Esophagus squamous epithelium (tissue), 5 donors: ENCODE measurements at regions not wholly inside any gene's neighbourhood (a gene's known extent, or its start where the extent isn't known, plus 50 kb on each side); places are given as distances from the start of the nearest gene placed in this dataset.

ENCODE experiments used
- DNase-seq: peaks from one replicate; lab custom pipeline; 2025; lab: John Stamatoyannopoulos, UW
- H3K27ac ChIP-seq, 4 donors: fragments of 200-600 bp; sonication (generic); one replicate each; pipeline ENCODE4 v1.5.1; 2016 to 2019; ENCODE audit warnings: mild to moderate bottlenecking in 1 of 4
- H3K27me3 ChIP-seq, 4 donors: fragments of 200-600 bp; sonication (generic); 1 replicate in 3 of 4; 2 replicates in 1 of 4; pipeline versions ENCODE4 v1.5.1 to v1.6.0; 2017 to 2021; ENCODE audit warnings: antibody characterized with exemption in 1 of 4
- H3K36me3 ChIP-seq, 3 donors: fragments of 200-600 bp; sonication (generic); one replicate each; pipeline ENCODE4 v1.5.1; 2016 to 2019
- H3K4me1 ChIP-seq, 3 donors: fragments of 200-600 bp; sonication (generic); one replicate each; pipeline ENCODE4 v1.5.1; 2017 to 2019
- H3K4me3 ChIP-seq, 4 donors: fragments of 200-600 bp; sonication (generic); 1 replicate in 3 of 4; 2 replicates in 1 of 4; pipeline ENCODE4 v1.5.1; 2016 to 2019; ENCODE audit warnings: mild to moderate bottlenecking in 2 of 4, moderate library complexity in 1 of 4
- H3K9me3 ChIP-seq, 3 donors: fragments of 200-600 bp; sonication (generic); one replicate each; pipeline ENCODE4 v1.5.1; 2016 to 2019
- CTCF ChIP-seq, 6 experiments: fragments of 450-650 bp in 4 of 6; fragments of 200-600 bp in 2 of 6; sonication (generic) in 2 of 6; IDR thresholded peaks; one replicate each; pipeline ENCODE4 v1.5.1; 2016 to 2019; ENCODE audit warnings: antibody characterized with exemption in 6 of 6, mild to moderate bottlenecking in 4 of 6, moderate library complexity in 4 of 6
- POLR2A ChIP-seq, 4 donors: fragments of 450-650 bp; IDR thresholded peaks; one replicate each; pipeline ENCODE4 v1.6.1; 2017; ENCODE audit warnings: antibody characterized with exemption in 4 of 4, mild to moderate bottlenecking in 4 of 4, moderate library complexity in 3 of 4
- WGBS, 2 donors: methylation state at CpG; one replicate each; pipeline ENCODE4 v1.1.5; 2018; 5-methylcytosine and 5-hydroxymethylcytosine counted together
- intact Hi-C: fragments of 100-400 bp; cut with DNase I; formaldehyde crosslinking; loops from one replicate; pipeline ENCODE4 v1.15.0; 2022
- donor health status: DM: yes; HTN: yes; CAD: no.

DNA sequence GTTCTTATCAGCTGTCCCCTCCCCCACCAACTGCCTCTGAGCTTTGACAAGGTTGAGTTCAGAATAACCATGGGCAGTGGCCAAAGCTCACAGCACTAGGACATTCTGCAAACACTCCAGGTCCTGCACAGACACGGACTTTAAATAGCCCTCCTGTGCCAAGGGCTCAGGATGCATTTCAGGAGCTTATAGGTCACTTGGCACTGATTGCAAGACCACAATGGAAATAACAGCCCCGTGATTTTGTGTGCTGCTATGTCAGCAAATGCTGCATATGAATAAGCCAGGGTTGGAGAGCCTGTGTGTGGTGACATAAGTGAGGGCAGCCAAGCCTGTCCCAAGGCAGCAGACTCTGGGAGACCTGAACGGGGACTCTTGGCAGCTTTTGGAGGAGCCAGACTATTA lies 150.7 kb downstream of the DMRT2 start:
- intact Hi-C loops, result no loop called here
- TF ChIP-seq POLR2A (IDR thresholded peaks at IDR 0.05) (no peak), CTCF (IDR thresholded peaks at IDR 0.05) (no peak)
- no peak for DNase-seq

DNA sequence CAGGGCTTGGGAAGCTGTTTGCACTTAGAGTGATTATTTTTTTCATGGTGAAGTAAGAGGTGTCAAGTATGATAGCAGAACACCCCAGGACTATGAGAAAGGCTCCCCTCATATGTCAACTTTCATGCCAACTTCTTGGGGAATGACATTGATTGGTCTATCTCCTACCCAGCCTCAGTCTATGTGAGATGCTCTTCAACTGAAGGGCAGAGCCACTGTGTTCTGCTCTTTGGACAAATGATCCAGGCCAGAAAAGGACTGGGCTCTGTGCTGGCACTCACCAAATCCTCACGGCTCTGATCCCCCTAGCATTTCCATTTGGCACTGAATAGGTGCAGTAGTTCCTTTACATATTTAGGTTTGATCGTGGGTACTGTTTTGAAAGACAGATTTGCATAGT lies 151.1 kb downstream of the DMRT2 start:
- no peaks in the 10 kb centered on the region for H3K27me3 ChIP-seq
- DNase-seq, result no peak
- H3K9me3 ChIP-seq, result no peaks in the 10 kb centered on the region
- no peak overlapping the region for H3K4me3 ChIP-seq
- TF ChIP-seq POLR2A (IDR thresholded peaks at IDR 0.05) (no peak), CTCF (IDR thresholded peaks at IDR 0.05) (no peak)
- H3K36me3 ChIP-seq, result no peaks in the 10 kb centered on the region
- peaks cover 4 to 55% (median 17%) of the 10 kb centered on the region in 3 donors for H3K4me1 ChIP-seq
- WGBS, 2 donors, result 43 to 72% methylated on average over 2 of the region's 2 CpGs
- no peak overlapping the region for H3K27ac ChIP-seq
- intact Hi-C loops, result no loop called here

More for the DNA sequence above, 150.7 kb downstream of the DMRT2 start:
- no peaks in the 10 kb centered on the region for H3K9me3 ChIP-seq
- 14 to 27% methylated on average over 1 to 2 of the region's 3 CpGs for WGBS, 2 donors
- H3K27ac ChIP-seq, result no peak overlapping the region
- no peaks in the 10 kb centered on the region for H3K27me3 ChIP-seq
- H3K4me3 ChIP-seq, result no peak overlapping the region
- H3K36me3 ChIP-seq, result no peaks in the 10 kb centered on the region
- peaks cover 4 to 56% (median 17%) of the 10 kb centered on the region in 3 donors for H3K4me1 ChIP-seq

- Histone ChIP-seq H3K4me1 (peaks cover 4 to 55% (median 17%) of the 10 kb centered on the region in 3 donors), H3K27ac (no peak overlapping the region), H3K36me3 (no peaks in the 10 kb centered on the region), H3K4me3 (no peak overlapping the region), H3K9me3 (no peaks in the 10 kb centered on the region), H3K27me3 (no peaks in the 10 kb centered on the region)
- DNase-seq, result no peak
- TF ChIP-seq POLR2A (IDR thresholded peaks at IDR 0.05) (no peak), CTCF (IDR thresholded peaks at IDR 0.05) (no peak)
- WGBS, 2 donors, result 77 to 88% methylated on average over 8 of the region's 8 CpGs
- intact Hi-C loops, result no loop called here
Measured at GRCh38 chr9:1201901-1202300, 151.7 kb downstream of the DMRT2 start.

- H3K9me3 ChIP-seq, result no peaks in the 10 kb centered on the region
- TF ChIP-seq POLR2A (IDR thresholded peaks at IDR 0.05) (no peak), CTCF (IDR thresholded peaks at IDR 0.05) (no peak)
- intact Hi-C loops, result no loop called here
- no peak overlapping the region for H3K27ac ChIP-seq
- H3K27me3 ChIP-seq, result no peaks in the 10 kb centered on the region
- WGBS, 2 donors, result 26 to 73% methylated on average over 3 of the region's 3 CpGs
- no peak overlapping the region for H3K4me3 ChIP-seq
- peaks cover 4 to 51% (median 16%) of the 10 kb centered on the region in 3 donors for H3K4me1 ChIP-seq
- DNase-seq, result no peak
- H3K36me3 ChIP-seq, result no peaks in the 10 kb centered on the region
Measured at GRCh38 chr9:1202512-1203280, 152.5 kb downstream of the DMRT2 start.

DNA sequence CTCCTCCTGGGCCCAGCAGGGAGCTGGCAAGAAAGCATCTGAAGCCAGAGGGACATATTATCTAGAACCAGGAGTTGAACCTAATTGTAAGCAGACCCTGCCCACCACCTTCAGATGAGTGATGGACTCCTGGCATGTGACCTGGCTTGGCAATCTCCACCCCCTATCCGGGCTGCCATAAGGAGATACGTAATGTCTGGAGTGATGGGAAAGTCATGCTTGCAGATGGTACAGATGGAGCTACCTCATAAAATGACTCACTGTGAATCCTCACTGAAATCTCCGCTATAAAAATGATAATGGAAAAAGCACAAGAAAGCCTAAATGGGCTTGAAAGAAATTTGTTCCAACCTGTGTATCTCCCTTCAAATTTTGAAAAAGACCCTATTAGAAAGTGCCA lies 157.5 kb downstream of the DMRT2 start:
- Histone ChIP-seq H3K4me1 (peaks cover 0 to 8% (median 0%) of the 10 kb centered on the region in 3 donors), H3K9me3 (no peaks in the 10 kb centered on the region), H3K4me3 (no peak overlapping the region), H3K27ac (no peak overlapping the region), H3K27me3 (no peaks in the 10 kb centered on the region), H3K36me3 (no peaks in the 10 kb centered on the region)
- WGBS, 2 donors, result 80 to 83% methylated on average over 2 to 3 of the region's 3 CpGs
- intact Hi-C loops, result no loop called here
- no peak for DNase-seq
- TF ChIP-seq POLR2A (IDR thresholded peaks at IDR 0.05) (no peak), CTCF (IDR thresholded peaks at IDR 0.05) (no peak)
